Aorta (tissue), 5 donors: ENCODE measurements at regions not wholly inside any gene's neighbourhood (a gene's known extent, or its start where the extent isn't known, plus 50 kb on each side); places are given as distances from the start of the nearest gene placed in this dataset.

Experiments used
- ATAC-seq: fragments of 200-7000 bp; cut with Tn5 transposase; one replicate; pipeline ENCODE4 v1.9.1; 2022; ENCODE audit warnings: moderate library complexity; ENCODE audit not compliant: low FRiP score
- DNase-seq, 2 donors: peaks; one replicate each; pipeline ENCODE4 v3.0.0-alpha.2; 2020
- H3K27ac ChIP-seq, 2 donors: one replicate each; pipeline ENCODE4 v1.5.1; 2013; ENCODE audit warnings: low read length in 2 of 2, mild to moderate bottlenecking in 2 of 2, moderate library complexity in 2 of 2, control low read depth in 1 of 2, inconsistent platforms in 1 of 2, low read depth in 1 of 2
- H3K27me3 ChIP-seq, 2 donors: one replicate each; pipeline ENCODE4 v1.6.1; 2013; ENCODE audit warnings: control low read depth in 1 of 2, low read length in 1 of 2, mild to moderate bottlenecking in 1 of 2, moderate library complexity in 1 of 2; ENCODE audit not compliant: insufficient read depth in 2 of 2, control insufficient read depth in 1 of 2
- H3K36me3 ChIP-seq, 2 donors: one replicate each; pipeline ENCODE4 v1.6.1; 2013; ENCODE audit warnings: control low read depth in 1 of 2, low read length in 1 of 2, mild to moderate bottlenecking in 1 of 2; ENCODE audit not compliant: insufficient read depth in 2 of 2, control insufficient read depth in 1 of 2
- H3K4me1 ChIP-seq, 2 donors: one replicate each; pipeline ENCODE4 v1.6.1; 2013; ENCODE audit warnings: low read length in 2 of 2, control low read depth in 1 of 2, mild to moderate bottlenecking in 1 of 2, moderate library complexity in 1 of 2; ENCODE audit not compliant: insufficient read depth in 2 of 2, control insufficient read depth in 1 of 2
- H3K4me3 ChIP-seq, 2 donors: one replicate each; pipeline ENCODE4 v1.5.1; 2013; ENCODE audit warnings: low read length in 2 of 2, control low read depth in 1 of 2, mild to moderate bottlenecking in 1 of 2
- H3K9me3 ChIP-seq: one replicate; pipeline ENCODE4 v1.6.1; 2013; ENCODE audit warnings: mild to moderate bottlenecking, low read length; ENCODE audit not compliant: control insufficient read depth
- WGBS, 2 donors: extraction: QIAGEN DNeasy Blood & Tissue Kit; methylation state at CpG; one replicate each; pipeline ENCODE4 v1.1.7; 2013; 5-methylcytosine and 5-hydroxymethylcytosine counted together
- intact Hi-C, 2 donors: fragments of 100-400 bp; cut with DNase I; formaldehyde crosslinking; loops; one replicate each; pipeline versions ENCODE4 v1.14.2 to v1.15.0; 2022
- donor health status: healthy with polysubstance abuse.
- donor health status: Bipolar disorder and iron deficiency.
- donor health status: DM: no; HTN: no; CAD: no.
- donor health status: DM: no; HTN: no; CAD: no.
- donor health status: DM: yes; HTN: yes; CAD: no.

GRCh38 chr11:42201603-42202148 is 742.2 kb upstream of the LRRC4C start:
- no peak for ATAC-seq
- Histone ChIP-seq H3K36me3 (no peaks in the 10 kb centered on the region), H3K27me3 (peaks cover 0 to 3% of the 10 kb centered on the region in 2 donors), H3K4me3 (no peak overlapping the region), H3K27ac (no peak overlapping the region), H3K4me1 (no peaks in the 10 kb centered on the region), H3K9me3 (peaks cover 2% of the 10 kb centered on the region)
- WGBS, 2 donors: 61 to 71% methylated on average over 6 of the region's 6 CpGs
- intact Hi-C loops: no loop called here
- no peak for DNase-seq

GRCh38 chr11:42205518-42205917 is 746.1 kb upstream of the LRRC4C start:
- WGBS, 2 donors: 4 to 44% methylated on average over 1 of the region's 1 CpG
- H3K27me3 ChIP-seq: peaks cover 0 to 3% of the 10 kb centered on the region in 2 donors
- no peaks in the 10 kb centered on the region for H3K36me3 ChIP-seq
- H3K4me1 ChIP-seq: no peaks in the 10 kb centered on the region
- H3K9me3 ChIP-seq: peaks cover 2% of the 10 kb centered on the region
- intact Hi-C loops: no loop called here
- no peak overlapping the region for H3K4me3 ChIP-seq
- DNase-seq (no peak), ATAC-seq (no peak)
- no peak overlapping the region for H3K27ac ChIP-seq

- intact Hi-C loops: no loop called here
- H3K4me1 ChIP-seq: no peaks in the 10 kb centered on the region
- ATAC-seq: no peak
- H3K27ac ChIP-seq: no peak overlapping the region
- H3K27me3 ChIP-seq: no peaks in the 10 kb centered on the region
- no peak overlapping the region for H3K4me3 ChIP-seq
- DNase-seq: no peak
- no peaks in the 10 kb centered on the region for H3K36me3 ChIP-seq
- no peaks in the 10 kb centered on the region for H3K9me3 ChIP-seq
Observed at GRCh38 chr11:42225664-42226063, 766.2 kb upstream of the LRRC4C start.

- Histone ChIP-seq H3K36me3 (no peaks in the 10 kb centered on the region), H3K27me3 (no peaks in the 10 kb centered on the region), H3K9me3 (no peaks in the 10 kb centered on the region), H3K4me3 (no peak overlapping the region), H3K4me1 (no peaks in the 10 kb centered on the region), H3K27ac (no peak overlapping the region)
- ATAC-seq (no peak), DNase-seq (no peak)
- intact Hi-C loops: no loop called here
- 57 to 66% methylated on average over 5 of the region's 5 CpGs for WGBS, 2 donors
Observed at GRCh38 chr11:42232673-42233072, 773.2 kb upstream of the LRRC4C start.

- intact Hi-C loops: no loop called here
- DNase-seq: no peak
- Histone ChIP-seq H3K27ac (no peak overlapping the region), H3K36me3 (no peaks in the 10 kb centered on the region), H3K27me3 (no peaks in the 10 kb centered on the region), H3K4me1 (no peaks in the 10 kb centered on the region), H3K4me3 (no peak overlapping the region), H3K9me3 (no peaks in the 10 kb centered on the region)
- no peak for ATAC-seq
- 37 to 54% methylated on average over 1 of the region's 1 CpG for WGBS, 2 donors
Observed at GRCh38 chr11:42234451-42234951, 775.0 kb upstream of the LRRC4C start.

GRCh38 chr11:42237701-42238235 is 778.3 kb upstream of the LRRC4C start:
- H3K4me1 ChIP-seq: no peaks in the 10 kb centered on the region
- intact Hi-C loops: no loop called here
- no peak for ATAC-seq
- H3K27ac ChIP-seq: no peak overlapping the region
- DNase-seq: no peak
- no peak overlapping the region for H3K4me3 ChIP-seq
- no peaks in the 10 kb centered on the region for H3K27me3 ChIP-seq
- 22 to 27% methylated on average over 4 of the region's 4 CpGs for WGBS, 2 donors
- H3K36me3 ChIP-seq: no peaks in the 10 kb centered on the region
- no peaks in the 10 kb centered on the region for H3K9me3 ChIP-seq

- Histone ChIP-seq H3K4me1 (no peaks in the 10 kb centered on the region), H3K9me3 (no peaks in the 10 kb centered on the region), H3K27me3 (no peaks in the 10 kb centered on the region), H3K27ac (no peak overlapping the region), H3K36me3 (no peaks in the 10 kb centered on the region), H3K4me3 (no peak overlapping the region)
- no peak for DNase-seq
- ATAC-seq: no peak
- intact Hi-C loops: no loop called here
- 40 to 57% methylated on average over 5 of the region's 5 CpGs for WGBS, 2 donors
Observed at GRCh38 chr11:42239188-42239587, 779.7 kb upstream of the LRRC4C start.

- H3K36me3 ChIP-seq: no peaks in the 10 kb centered on the region
- ATAC-seq (no peak), DNase-seq (no peak)
- H3K4me3 ChIP-seq: no peak overlapping the region
- 73 to 78% methylated on average over 2 of the region's 2 CpGs for WGBS, 2 donors
- no peaks in the 10 kb centered on the region for H3K27me3 ChIP-seq
- no peaks in the 10 kb centered on the region for H3K4me1 ChIP-seq
- no peak overlapping the region for H3K27ac ChIP-seq
- intact Hi-C loops: no loop called here
- no peaks in the 10 kb centered on the region for H3K9me3 ChIP-seq
Observed at GRCh38 chr11:42243385-42243784, 783.9 kb upstream of the LRRC4C start.

GRCh38 chr11:42244376-42244775 is 784.9 kb upstream of the LRRC4C start:
- Histone ChIP-seq H3K4me3 (no peak overlapping the region), H3K36me3 (no peaks in the 10 kb centered on the region), H3K27me3 (no peaks in the 10 kb centered on the region), H3K27ac (no peak overlapping the region), H3K4me1 (no peaks in the 10 kb centered on the region), H3K9me3 (no peaks in the 10 kb centered on the region)
- ATAC-seq (no peak), DNase-seq (no peak)
- intact Hi-C loops: no loop called here
- WGBS, 2 donors: 76 to 81% methylated on average over 1 of the region's 1 CpG
